H1 (cell line): ENCODE measurements at regions not wholly inside any gene's neighbourhood (a gene's known extent, or its start where the extent isn't known, plus 50 kb on each side); places are given as distances from the start of the nearest gene placed in this dataset.

Experiments
- CTCF ChIA-PET: fragments of 300-600 bp; sonication (Branson Sonifier 250); formaldehyde crosslinking; loops from one replicate; lab custom pipeline; 2021; ENCODE audit not compliant: partially characterized antibody; lab: Charles Lee
- POLR2A ChIA-PET: fragments of 300-600 bp; sonication (Branson Sonifier 250); formaldehyde crosslinking; loops from one replicate; lab custom pipeline; 2021; ENCODE audit warnings: inconsistent platforms; ENCODE audit not compliant: partially characterized antibody; lab: Charles Lee
- DNase-seq, 2 experiments: peaks; one replicate each; pipeline versions ENCODE4 v3.0.0 to v3.0.0-alpha.2; 2010 to 2022; ENCODE audit warnings: low spot score in 2 of 2, low read depth in 1 of 2, mixed read lengths in 1 of 2
- FAIRE-seq: peaks from 2 replicates; lab custom pipeline; 2011; peaks lifted over from hg19 to GRCh38; lab: Jason Lieb, UNC
- H2AFZ ChIP-seq: 2 replicates; pipeline ENCODE4 v1.8.1; 2012; ENCODE audit warnings: low read length, inconsistent platforms
- H2AK5ac ChIP-seq: 2 replicates; pipeline ENCODE4 v1.6.1; 2013; ENCODE audit warnings: low read depth, low read length
- H2BK120ac ChIP-seq: replicated peaks from 2 replicates; pipeline ENCODE3; 2013; ENCODE audit warnings: low read depth, low read length, inconsistent platforms
- H2BK12ac ChIP-seq: 2 replicates; pipeline ENCODE4 v1.6.1; 2013; ENCODE audit warnings: low read depth, low read length
- H2BK15ac ChIP-seq: 2 replicates; pipeline ENCODE4 v1.6.1; 2013; ENCODE audit warnings: low read length
- H2BK20ac ChIP-seq: 2 replicates; pipeline ENCODE4 v1.6.1; 2013; ENCODE audit warnings: low read length
- H2BK5ac ChIP-seq: 2 replicates; pipeline ENCODE4 v1.6.1; 2013; ENCODE audit warnings: low read depth, low read length
- H3K14ac ChIP-seq: 2 replicates; pipeline ENCODE4 v1.6.1; 2013; ENCODE audit warnings: inconsistent platforms; ENCODE audit not compliant: insufficient read length
- H3K18ac ChIP-seq: 2 replicates; pipeline ENCODE4 v1.6.1; 2013; ENCODE audit warnings: low read length; ENCODE audit errors: extremely low read depth
- H3K23ac ChIP-seq: 2 replicates; pipeline ENCODE4 v1.6.1; 2013; ENCODE audit warnings: inconsistent platforms; ENCODE audit not compliant: insufficient read length
- H3K23me2 ChIP-seq: 2 replicates; pipeline ENCODE4 v1.6.1; 2013; ENCODE audit warnings: low read depth, low read length
- H3K27ac ChIP-seq: 2 replicates; pipeline ENCODE4 v1.6.1; 2011; ENCODE audit warnings: low read depth, low read length, inconsistent platforms
- H3K27me3 ChIP-seq, 4 experiments: replicated peaks in 1 of 4; 1 replicate in 1 of 4; 2 replicates in 3 of 4; pipeline versions ENCODE4 v1.6.1 to v1.8.1; 2011 to 2013; ENCODE audit warnings: low read length in 3 of 4, mild to moderate bottlenecking in 3 of 4, inconsistent platforms in 2 of 4, mixed read lengths in 2 of 4, moderate library complexity in 1 of 4; ENCODE audit not compliant: control insufficient read depth in 3 of 4, insufficient read depth in 3 of 4; ENCODE audit errors: extremely low read depth in 1 of 4
- H3K36me3 ChIP-seq, 4 experiments: 2 replicates each; pipeline versions ENCODE4 v1.6.1 to v1.8.1; 2011 to 2013; ENCODE audit warnings: mild to moderate bottlenecking in 4 of 4, low read length in 3 of 4, moderate library complexity in 2 of 4, control low read depth in 1 of 4, inconsistent platforms in 1 of 4; ENCODE audit not compliant: insufficient read depth in 4 of 4, control insufficient read depth in 2 of 4
- H3K4ac ChIP-seq: replicated peaks from 2 replicates; pipeline ENCODE3; 2013; ENCODE audit warnings: low read length, low read depth, mixed read lengths, inconsistent platforms; ENCODE audit not compliant: insufficient read length
- H3K4me1 ChIP-seq, 4 experiments: replicated peaks in 1 of 4; 1 replicate in 1 of 4; 2 replicates in 3 of 4; pipeline versions ENCODE4 v1.6.1 to v1.8.1; 2011 to 2013; ENCODE audit warnings: low read length in 3 of 4, inconsistent platforms in 2 of 4, mixed read lengths in 1 of 4; ENCODE audit not compliant: insufficient read depth in 4 of 4, control insufficient read depth in 3 of 4
- H3K4me2 ChIP-seq, 2 experiments: 2 replicates each; pipeline versions ENCODE4 v1.6.1 to v1.8.1; 2011 to 2013; ENCODE audit warnings: low read depth in 2 of 2, low read length in 2 of 2, control low read depth in 1 of 2, inconsistent platforms in 1 of 2, mild to moderate bottlenecking in 1 of 2; ENCODE audit not compliant: insufficient read depth in 1 of 2
- H3K4me3 ChIP-seq, 4 experiments: fragments of 200-600, 300-600 bp in 1 of 4; sonication (generic), shearing (Covaris generic), sonication (Bioruptor Twin) in 1 of 4; 2 replicates each; pipeline versions ENCODE4 v1.5.1 to v1.8.1; 2011 to 2016; ENCODE audit warnings: low read length in 4 of 4, low read depth in 3 of 4, control low read depth in 2 of 4, inconsistent platforms in 2 of 4, mild to moderate bottlenecking in 2 of 4, mixed read lengths in 1 of 4, moderate library complexity in 1 of 4; ENCODE audit not compliant: insufficient read depth in 2 of 4; ENCODE audit errors: extremely low read depth in 1 of 4
- H3K56ac ChIP-seq: replicated peaks from 2 replicates; pipeline ENCODE3; 2013; ENCODE audit warnings: low read depth, mild to moderate bottlenecking, mixed read lengths, low read length, inconsistent platforms; ENCODE audit not compliant: insufficient read length
- H3K79me1 ChIP-seq: 2 replicates; pipeline ENCODE4 v1.6.1; 2013; ENCODE audit warnings: low read depth, low read length, control low read depth
- H3K79me2 ChIP-seq, 2 experiments: 2 replicates each; pipeline versions ENCODE4 v1.6.1 to v1.8.1; 2012 to 2013; ENCODE audit warnings: low read length in 2 of 2, mild to moderate bottlenecking in 2 of 2, inconsistent platforms in 1 of 2; ENCODE audit not compliant: insufficient read depth in 2 of 2, control insufficient read depth in 1 of 2
- H3K9ac ChIP-seq, 4 experiments: replicated peaks in 1 of 4; 1 replicate in 1 of 4; 2 replicates in 3 of 4; pipeline versions ENCODE4 v1.6.1 to v1.8.1; 2011 to 2013; ENCODE audit warnings: low read depth in 3 of 4, low read length in 3 of 4, control low read depth in 2 of 4, mild to moderate bottlenecking in 2 of 4, moderate library complexity in 2 of 4, inconsistent platforms in 1 of 4; ENCODE audit errors: extremely low read depth in 1 of 4
- H3K9me3 ChIP-seq, 2 experiments: 2 replicates each; pipeline versions ENCODE4 v1.6.1 to v1.8.1; 2012 to 2013; ENCODE audit warnings: mild to moderate bottlenecking in 2 of 2, moderate library complexity in 2 of 2, control low read depth in 1 of 2, inconsistent platforms in 1 of 2, low read depth in 1 of 2, low read length in 1 of 2, mixed read lengths in 1 of 2; ENCODE audit not compliant: insufficient read depth in 2 of 2
- H4K20me1 ChIP-seq, 2 experiments: replicated peaks in 1 of 2; 2 replicates each; pipeline versions ENCODE3 to v1.8.1; 2011 to 2013; ENCODE audit warnings: inconsistent platforms in 2 of 2, low read length in 2 of 2, mild to moderate bottlenecking in 1 of 2; ENCODE audit not compliant: insufficient read depth in 2 of 2, control insufficient read depth in 1 of 2
- H4K5ac ChIP-seq: 2 replicates; pipeline ENCODE4 v1.6.1; 2013; ENCODE audit warnings: low read length, low read depth, mixed read lengths, inconsistent platforms; ENCODE audit not compliant: insufficient read length
- H4K8ac ChIP-seq: 2 replicates; pipeline ENCODE4 v1.8.0; 2013; ENCODE audit warnings: mild to moderate bottlenecking, moderate library complexity, low read length, inconsistent platforms; ENCODE audit not compliant: insufficient read depth; ENCODE audit errors: extremely low read depth
- H4K91ac ChIP-seq: replicated peaks from 2 replicates; pipeline ENCODE3; 2013; ENCODE audit warnings: low read length, mixed read lengths, inconsistent platforms; ENCODE audit not compliant: insufficient read length
- CBX5 ChIP-seq: fragments of 300-800, 300-1000 bp; sonication (generic); IDR thresholded peaks from 2 replicates; pipeline ENCODE4 v1.7.1; 2016; ENCODE audit warnings: antibody characterized with exemption, low read length, low read depth
- CTBP2 ChIP-seq: IDR thresholded peaks from 2 replicates; pipeline ENCODE4 v1.7.0; 2011; ENCODE audit warnings: borderline replicate concordance, mild to moderate bottlenecking, moderate library complexity, mixed read lengths, low read length; ENCODE audit not compliant: insufficient read depth, insufficient read length
- HDAC6 ChIP-seq: IDR thresholded peaks from one replicate; pipeline ENCODE4 v1.7.1; 2012; ENCODE audit warnings: low read depth, mild to moderate bottlenecking, inconsistent platforms, low read length, moderate library complexity
- JUN ChIP-seq: IDR thresholded peaks from 2 replicates; pipeline ENCODE4 v1.6.1; 2011; ENCODE audit warnings: low read depth, mild to moderate bottlenecking, improper control_type of control experiment, low read length
- KDM4A ChIP-seq: IDR thresholded peaks from one replicate; pipeline ENCODE4 v1.7.1; 2012; ENCODE audit warnings: low read depth, mild to moderate bottlenecking, moderate library complexity, low read length, inconsistent platforms; ENCODE audit not compliant: severe bottlenecking
- POLR2AphosphoS5 ChIP-seq: IDR thresholded peaks from 2 replicates; pipeline ENCODE4 v1.6.1; 2011; ENCODE audit warnings: low read depth, low read length
- POU5F1 ChIP-seq: IDR thresholded peaks from 2 replicates; pipeline ENCODE4 v1.6.1; 2011; ENCODE audit warnings: low read depth, mild to moderate bottlenecking, low read length, moderate library complexity
- RFX5 ChIP-seq: IDR thresholded peaks from 2 replicates; pipeline ENCODE4 v1.6.1; 2011; ENCODE audit warnings: low read depth, low read length, improper control_type of control experiment, borderline replicate concordance
- SIRT6 ChIP-seq: IDR thresholded peaks from one replicate; pipeline ENCODE4 v1.7.1; 2012; ENCODE audit warnings: low read length, inconsistent platforms
- SP1 ChIP-seq: IDR thresholded peaks from 2 replicates; pipeline ENCODE4 v1.6.1; 2011; ENCODE audit warnings: low read depth, low read length
- SP4 ChIP-seq: IDR thresholded peaks from 2 replicates; pipeline ENCODE4 v1.6.1; 2012; ENCODE audit warnings: low read length, inconsistent platforms
- SRF ChIP-seq: IDR thresholded peaks from 2 replicates; pipeline ENCODE4 v1.6.1; 2011; ENCODE audit warnings: mild to moderate bottlenecking, low read depth, low read length, moderate library complexity
- TEAD4 ChIP-seq: IDR thresholded peaks from 2 replicates; pipeline ENCODE4 v1.6.1; 2012; ENCODE audit warnings: low read depth, low read length, inconsistent platforms, mixed read lengths
- WGBS, 2 experiments: shearing (Covaris generic) in 1 of 2; methylation state at CpG; one replicate each; pipeline versions ENCODE4 v1.1.6 to v1.1.7; 2013 to 2015; ENCODE audit warnings: low lambda C conversion rate in 2 of 2, mixed read lengths in 2 of 2, inconsistent platforms in 1 of 2, low coverage in 1 of 2, missing lambda C conversion rate in 1 of 2; ENCODE audit not compliant: insufficient replicate concordance in 2 of 2, insufficient coverage in 1 of 2, insufficient read length in 1 of 2; ENCODE audit errors: extremely low coverage in 1 of 2, missing lambda C conversion rate in 1 of 2; 5-methylcytosine and 5-hydroxymethylcytosine counted together
- TF ChIP-seq, protein P1 (sequence below): IDR thresholded peaks from 2 replicates; pipeline ENCODE4 v1.6.1; 2011; ENCODE audit warnings: low read length, improper control_type of control experiment
- TF ChIP-seq, protein P2 (sequence below): IDR thresholded peaks from 2 replicates; pipeline ENCODE4 v1.6.1; 2012; ENCODE audit warnings: inconsistent platforms

DNA sequence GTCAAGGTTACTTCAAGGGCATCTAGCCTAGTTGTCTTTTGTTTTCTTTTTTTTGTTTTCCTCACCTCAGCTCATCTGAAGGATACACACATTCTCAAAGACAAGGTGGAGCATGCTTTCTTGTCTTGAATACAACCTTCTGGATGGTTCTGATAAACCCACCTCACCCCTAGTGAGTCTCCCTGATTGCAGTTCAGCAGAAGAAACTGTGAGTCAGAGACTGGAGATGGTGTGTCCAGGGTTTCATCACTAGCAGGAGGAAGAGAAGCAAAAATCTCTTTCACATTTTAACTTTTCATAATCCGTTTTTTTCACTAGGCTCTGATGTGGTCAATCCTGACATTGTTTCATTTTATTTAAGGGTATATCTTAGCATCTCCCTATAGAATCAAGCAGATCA, 143.0 kb upstream of the NRBF2 start:
- H2BK12ac ChIP-seq, result no peak overlapping the region
- H4K91ac ChIP-seq, result no peak overlapping the region
- TF ChIP-seq KDM4A (no peak), HDAC6 (no peak), TEAD4 (no peak), POLR2AphosphoS5 (no peak), CBX5 (no peak), SIRT6 (no peak), JUN (no peak), POU5F1 (no peak), CTBP2 (no peak), SRF (no peak), RFX5 (no peak), SP4 (no peak), SP1 (no peak)
- TF ChIP-seq, protein P1, sequence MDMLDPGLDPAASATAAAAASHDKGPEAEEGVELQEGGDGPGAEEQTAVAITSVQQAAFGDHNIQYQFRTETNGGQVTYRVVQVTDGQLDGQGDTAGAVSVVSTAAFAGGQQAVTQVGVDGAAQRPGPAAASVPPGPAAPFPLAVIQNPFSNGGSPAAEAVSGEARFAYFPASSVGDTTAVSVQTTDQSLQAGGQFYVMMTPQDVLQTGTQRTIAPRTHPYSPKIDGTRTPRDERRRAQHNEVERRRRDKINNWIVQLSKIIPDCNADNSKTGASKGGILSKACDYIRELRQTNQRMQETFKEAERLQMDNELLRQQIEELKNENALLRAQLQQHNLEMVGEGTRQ, result no peak
- TF ChIP-seq, protein P2, sequence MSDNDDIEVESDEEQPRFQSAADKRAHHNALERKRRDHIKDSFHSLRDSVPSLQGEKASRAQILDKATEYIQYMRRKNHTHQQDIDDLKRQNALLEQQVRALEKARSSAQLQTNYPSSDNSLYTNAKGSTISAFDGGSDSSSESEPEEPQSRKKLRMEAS, result no peak

More for the DNA sequence above, 143.0 kb upstream of the NRBF2 start:
- Histone ChIP-seq H3K56ac (no peak overlapping the region), H2AFZ (no peak overlapping the region), H3K23me2 (no peaks in the 10 kb centered on the region), H3K36me3 (no peaks in the 10 kb centered on the region), H3K27me3 (no peaks in the 10 kb centered on the region), H3K9me3 (no peaks in the 10 kb centered on the region), H4K20me1 (no peaks in the 10 kb centered on the region), H3K18ac (no peak overlapping the region), H2BK5ac (no peak overlapping the region), H3K27ac (no peak overlapping the region), H3K4me3 (no peak overlapping the region), H3K79me2 (no peaks in the 10 kb centered on the region), H3K14ac (no peak overlapping the region), H2AK5ac (no peak overlapping the region), H3K9ac (no peak overlapping the region), H4K5ac (no peak overlapping the region), H2BK20ac (no peak overlapping the region), H3K79me1 (no peaks in the 10 kb centered on the region), H3K4me1 (no peaks in the 10 kb centered on the region), H4K8ac (no peak overlapping the region), H2BK120ac (no peak overlapping the region), H2BK15ac (no peak overlapping the region), H3K4me2 (no peak overlapping the region), H3K4ac (no peak overlapping the region), H3K23ac (no peak overlapping the region)
- POLR2A ChIA-PET, result no interaction called here
- no peak for FAIRE-seq
- DNase-seq, result no peak
- CTCF ChIA-PET, result interaction anchor here (0.6 to 1.5 kb wide), 4 partner anchors 15 to 169 kb away, joined by 3 to 5 read pairs (median 4); no protein-coding TSS in a partner anchor
- WGBS, 2 experiments, result 88% methylated on average over 1 of the region's 1 CpG; no CpG with 5 or more reads in 1 of the 2 experiments
